Tibial nerve (tissue), 4 donors: ENCODE measurements at regions not wholly inside any gene's neighbourhood (a gene's known extent, or its start where the extent isn't known, plus 50 kb on each side); places are given as distances from the start of the nearest gene placed in this dataset.

ENCODE experiments used
- DNase-seq, 2 donors: peaks; one replicate each; pipeline ENCODE4 v3.0.0-alpha.2; 2019; ENCODE audit warnings: low spot score in 2 of 2
- H3K27ac ChIP-seq, 4 donors: fragments of 200-600 bp; sonication (generic) in 3 of 4; one replicate each; pipeline ENCODE4 v1.5.1; 2017 to 2019; ENCODE audit warnings: mild to moderate bottlenecking in 1 of 4
- H3K27me3 ChIP-seq, 2 donors: fragments of 200-600 bp; sonication (generic) in 1 of 2; one replicate each; pipeline versions ENCODE4 v1.5.1 to v1.6.0; 2017 to 2019
- H3K36me3 ChIP-seq, 3 donors: fragments of 200-600 bp; sonication (generic); one replicate each; pipeline ENCODE4 v1.5.1; 2018 to 2019
- H3K4me1 ChIP-seq, 4 donors: fragments of 200-600 bp; sonication (generic) in 3 of 4; one replicate each; pipeline ENCODE4 v1.5.1; 2017 to 2019
- H3K4me3 ChIP-seq, 4 donors: fragments of 200-600 bp; sonication (generic) in 3 of 4; one replicate each; pipeline ENCODE4 v1.5.1; 2017 to 2019; ENCODE audit warnings: mild to moderate bottlenecking in 1 of 4, moderate library complexity in 1 of 4
- H3K9me3 ChIP-seq, 4 donors: fragments of 200-600 bp; sonication (generic) in 3 of 4; one replicate each; pipeline ENCODE4 v1.5.1; 2017 to 2019
- EP300 ChIP-seq, 2 donors: sonication (generic); formaldehyde crosslinking; IDR thresholded peaks; one replicate each; pipeline ENCODE4 v1.6.1; 2017; ENCODE audit warnings: antibody characterized with exemption in 2 of 2, mild to moderate bottlenecking in 1 of 2
- POLR2A ChIP-seq, 2 donors: fragments of 450-650 bp; IDR thresholded peaks; one replicate each; pipeline ENCODE4 v1.6.1; 2017; ENCODE audit warnings: antibody characterized with exemption in 2 of 2, mild to moderate bottlenecking in 2 of 2, moderate library complexity in 2 of 2
- WGBS, 2 donors: methylation state at CpG; one replicate each; pipeline ENCODE4 v1.1.5; 2018; 5-methylcytosine and 5-hydroxymethylcytosine counted together
- TF ChIP-seq, protein P1 (sequence below), 5 experiments: fragments of 200-600 bp in 3 of 5; fragments of 450-650 bp in 2 of 5; sonication (generic) in 3 of 5; IDR thresholded peaks; one replicate each; pipeline ENCODE4 v1.5.1; 2016 to 2019; ENCODE audit warnings: antibody characterized with exemption in 5 of 5, mild to moderate bottlenecking in 3 of 5, moderate library complexity in 2 of 5

DNA sequence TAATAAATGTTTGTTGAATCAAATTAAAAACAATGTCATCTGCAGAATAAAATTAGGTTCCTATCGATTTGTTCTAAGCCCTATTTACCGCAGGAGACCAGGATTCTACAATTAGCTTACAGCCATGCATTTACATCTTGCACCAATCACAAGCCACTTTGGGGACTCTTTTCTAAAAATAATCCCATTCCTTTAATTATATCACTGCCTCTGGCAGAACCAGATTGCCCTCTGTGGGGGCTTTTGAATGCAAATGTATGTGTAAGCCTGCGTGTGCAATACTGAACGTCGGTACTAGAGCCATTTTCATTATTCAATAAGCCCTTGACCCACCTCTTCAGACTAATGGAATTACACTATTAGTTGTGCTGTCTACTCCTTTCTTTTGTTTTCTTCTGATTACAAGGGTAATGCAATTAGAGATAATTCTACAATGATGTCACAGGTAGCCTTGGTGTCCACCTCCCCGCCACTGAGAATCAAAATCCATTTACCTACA, 391.3 kb upstream of the XYLT1 start:
- H3K4me3 ChIP-seq, result no peak overlapping the region
- H3K27me3 ChIP-seq, result no peaks in the 10 kb centered on the region
- DNase-seq, result no peak
- TF ChIP-seq POLR2A (IDR thresholded peaks at IDR 0.05) (no peak), EP300 (IDR thresholded peaks at IDR 0.05) (no peak)
- TF ChIP-seq, protein P1, sequence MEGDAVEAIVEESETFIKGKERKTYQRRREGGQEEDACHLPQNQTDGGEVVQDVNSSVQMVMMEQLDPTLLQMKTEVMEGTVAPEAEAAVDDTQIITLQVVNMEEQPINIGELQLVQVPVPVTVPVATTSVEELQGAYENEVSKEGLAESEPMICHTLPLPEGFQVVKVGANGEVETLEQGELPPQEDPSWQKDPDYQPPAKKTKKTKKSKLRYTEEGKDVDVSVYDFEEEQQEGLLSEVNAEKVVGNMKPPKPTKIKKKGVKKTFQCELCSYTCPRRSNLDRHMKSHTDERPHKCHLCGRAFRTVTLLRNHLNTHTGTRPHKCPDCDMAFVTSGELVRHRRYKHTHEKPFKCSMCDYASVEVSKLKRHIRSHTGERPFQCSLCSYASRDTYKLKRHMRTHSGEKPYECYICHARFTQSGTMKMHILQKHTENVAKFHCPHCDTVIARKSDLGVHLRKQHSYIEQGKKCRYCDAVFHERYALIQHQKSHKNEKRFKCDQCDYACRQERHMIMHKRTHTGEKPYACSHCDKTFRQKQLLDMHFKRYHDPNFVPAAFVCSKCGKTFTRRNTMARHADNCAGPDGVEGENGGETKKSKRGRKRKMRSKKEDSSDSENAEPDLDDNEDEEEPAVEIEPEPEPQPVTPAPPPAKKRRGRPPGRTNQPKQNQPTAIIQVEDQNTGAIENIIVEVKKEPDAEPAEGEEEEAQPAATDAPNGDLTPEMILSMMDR (IDR thresholded peaks at IDR 0.05), result no peak
- WGBS, 2 donors, result 72 to 82% methylated on average over 6 of the region's 6 CpGs
- no peaks in the 10 kb centered on the region for H3K36me3 ChIP-seq
- H3K9me3 ChIP-seq, result no peaks in the 10 kb centered on the region
- no peak overlapping the region for H3K27ac ChIP-seq
- no peaks in the 10 kb centered on the region for H3K4me1 ChIP-seq

DNA sequence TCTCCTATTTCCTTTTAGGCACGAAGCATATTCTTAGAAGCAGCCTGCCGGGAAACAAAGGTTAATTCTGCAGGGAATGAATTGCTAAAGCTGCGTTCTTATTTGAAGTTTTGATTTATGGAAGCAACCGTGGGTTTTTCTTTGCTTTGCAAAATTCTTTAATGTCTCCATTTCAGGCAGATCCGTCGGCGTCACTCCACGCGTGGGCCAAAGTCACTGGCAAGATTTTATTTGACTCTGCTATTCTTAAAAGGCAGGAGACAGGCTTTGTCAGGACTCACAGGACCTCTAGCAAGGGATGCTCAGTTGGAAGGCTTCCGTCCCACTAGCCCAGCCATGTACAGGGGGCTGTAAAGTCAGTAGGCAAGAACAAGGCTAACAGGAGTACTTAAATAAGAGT, 387.3 kb upstream of the XYLT1 start:
- TF ChIP-seq POLR2A (IDR thresholded peaks at IDR 0.05), result no peak
- no peak for TF ChIP-seq EP300 (IDR thresholded peaks at IDR 0.05)
- TF ChIP-seq, protein P1 (IDR thresholded peaks at IDR 0.05), result no peak
- H3K27me3 ChIP-seq, result no peaks in the 10 kb centered on the region
- H3K4me3 ChIP-seq, result no peak overlapping the region
- no peak for DNase-seq
- no peak overlapping the region for H3K27ac ChIP-seq
- H3K36me3 ChIP-seq, result no peaks in the 10 kb centered on the region
- H3K4me1 ChIP-seq, result no peaks in the 10 kb centered on the region
- 11 to 18% methylated on average over 10 of the region's 10 CpGs for WGBS, 2 donors
- peaks cover 0 to 12% (median 0%) of the 10 kb centered on the region in 4 donors for H3K9me3 ChIP-seq

DNA sequence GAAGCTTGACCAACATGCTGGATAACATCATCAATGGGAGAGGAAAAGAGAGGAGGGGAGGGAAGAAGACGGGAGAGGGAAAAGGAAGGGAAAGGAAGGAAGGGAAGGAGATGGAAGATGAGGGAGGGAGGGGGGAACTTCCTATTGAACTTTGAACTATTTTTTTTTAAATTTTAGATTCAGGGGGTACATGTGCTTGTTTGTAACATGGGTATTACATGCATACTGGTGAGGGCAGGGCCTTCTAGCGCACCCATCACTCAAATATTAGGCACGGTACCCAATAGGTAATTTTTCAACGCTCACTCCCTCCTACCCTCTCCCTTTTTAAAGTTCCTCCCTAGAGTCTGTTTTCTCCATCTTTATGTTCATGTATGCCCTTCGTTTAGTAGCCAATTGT, 383.2 kb upstream of the XYLT1 start:
- Histone ChIP-seq H3K36me3 (no peaks in the 10 kb centered on the region), H3K4me3 (no peak overlapping the region), H3K27me3 (no peaks in the 10 kb centered on the region), H3K27ac (no peak overlapping the region), H3K9me3 (peaks cover 0 to 13% (median 0%) of the 10 kb centered on the region in 4 donors), H3K4me1 (no peaks in the 10 kb centered on the region)
- 79 to 82% methylated on average over 5 of the region's 5 CpGs for WGBS, 2 donors
- TF ChIP-seq EP300 (IDR thresholded peaks at IDR 0.05) (no peak), POLR2A (IDR thresholded peaks at IDR 0.05) (no peak)
- TF ChIP-seq, protein P1 (IDR thresholded peaks at IDR 0.05), result no peak
- DNase-seq, result no peak

DNA sequence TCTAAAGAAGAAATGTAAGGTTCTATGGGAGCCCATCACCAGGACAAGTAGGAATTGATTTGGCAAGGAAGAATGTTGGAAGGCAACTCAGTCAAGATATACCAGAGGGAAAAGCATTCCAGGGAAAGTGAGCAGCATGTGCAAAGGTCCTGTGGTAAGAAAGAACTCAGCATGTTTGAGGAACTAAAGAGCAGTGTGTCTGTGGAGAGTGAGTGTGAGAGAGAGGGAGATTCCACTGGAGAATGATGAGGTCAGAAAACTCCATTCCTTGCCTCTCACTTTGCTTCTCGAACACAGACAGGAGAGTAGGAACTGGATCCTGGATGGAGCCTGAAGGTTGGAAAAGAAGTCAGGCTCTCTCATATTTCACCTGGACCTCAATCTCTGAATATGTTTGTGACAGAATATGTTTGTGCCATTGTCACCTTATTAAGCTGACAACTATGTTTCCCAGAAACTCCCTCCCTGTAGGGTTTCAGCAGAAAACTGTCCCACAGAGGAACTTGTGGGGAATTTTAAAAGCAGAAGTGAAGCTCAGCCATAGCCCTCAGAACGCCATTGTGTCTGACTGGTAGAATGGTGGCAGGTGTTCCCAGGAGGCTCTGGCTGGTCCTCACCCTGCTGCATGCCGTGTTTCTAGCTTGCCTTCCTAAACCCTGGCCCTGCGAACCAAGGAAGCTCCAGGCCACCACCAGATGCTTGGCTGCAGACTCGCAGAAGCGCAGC, 382.4 kb upstream of the XYLT1 start:
- Histone ChIP-seq H3K27ac (no peak overlapping the region), H3K9me3 (peaks cover 0 to 13% (median 0%) of the 10 kb centered on the region in 4 donors), H3K36me3 (no peaks in the 10 kb centered on the region), H3K4me1 (no peaks in the 10 kb centered on the region), H3K27me3 (no peaks in the 10 kb centered on the region), H3K4me3 (no peak overlapping the region)
- DNase-seq, result no peak
- TF ChIP-seq EP300 (IDR thresholded peaks at IDR 0.05), result no peak
- TF ChIP-seq, protein P1 (IDR thresholded peaks at IDR 0.05), result no peak
- 82 to 91% methylated on average over 6 of the region's 6 CpGs for WGBS, 2 donors

DNA sequence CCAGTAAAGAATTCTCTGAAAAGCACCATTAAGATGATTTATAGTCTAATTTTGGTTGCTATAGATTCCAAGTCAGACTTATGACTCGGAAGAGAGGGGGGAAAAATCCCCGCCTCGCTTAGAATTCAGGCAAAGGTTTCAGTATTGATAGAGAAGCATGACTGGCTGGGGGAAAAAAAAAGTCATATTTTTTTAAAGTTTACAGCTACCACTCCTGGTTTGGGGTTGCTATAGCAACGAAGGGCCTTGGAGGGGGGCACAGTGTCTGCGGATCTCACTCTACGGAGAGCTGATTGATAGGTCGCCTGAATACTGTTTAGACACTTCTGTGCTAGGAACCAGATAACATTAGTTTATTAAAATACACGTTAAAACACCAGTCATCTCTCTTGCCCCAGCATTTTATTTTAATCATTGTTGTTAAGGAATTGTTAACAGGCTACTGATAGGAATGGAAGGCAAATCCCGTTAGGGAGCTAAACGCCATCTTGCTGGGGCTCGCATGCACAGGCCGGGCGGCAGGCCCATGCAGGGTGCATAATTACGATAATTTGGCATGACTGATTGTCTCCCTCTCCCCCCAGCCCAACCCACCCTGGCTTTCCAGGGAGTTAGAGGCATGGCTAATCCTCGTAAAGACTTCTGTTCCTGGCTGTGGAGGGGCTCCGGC, 380.0 kb upstream of the XYLT1 start:
- Histone ChIP-seq H3K4me3 (no peak overlapping the region), H3K9me3 (peaks cover 0 to 8% (median 0%) of the 10 kb centered on the region in 4 donors), H3K27ac (no peak overlapping the region), H3K36me3 (no peaks in the 10 kb centered on the region), H3K27me3 (no peaks in the 10 kb centered on the region), H3K4me1 (no peaks in the 10 kb centered on the region)
- WGBS, 2 donors, result 33 to 40% methylated on average over 16 of the region's 16 CpGs
- no peak for DNase-seq
- TF ChIP-seq POLR2A (IDR thresholded peaks at IDR 0.05) (no peak), EP300 (IDR thresholded peaks at IDR 0.05) (no peak)
- TF ChIP-seq, protein P1 (IDR thresholded peaks at IDR 0.05), result no peak
